ENCODE measurements at regions not wholly inside any gene's neighbourhood (a gene's known extent, or its start where the extent isn't known, plus 50 kb on each side); places are given as distances from the start of the nearest gene placed in this dataset.

- no peak for TF ChIP-seq EP300 (IDR thresholded peaks at IDR 0.05)
- TF ChIP-seq CTCF (IDR thresholded peaks at IDR 0.05), result no peak
- no peak for TF ChIP-seq POLR2A (IDR thresholded peaks at IDR 0.05; ENCODE audit: low read depth)
- TF ChIP-seq POLR2AphosphoS5 (IDR thresholded peaks at IDR 0.05), result no peak
These were observed 127.8 kb downstream of the PCDH7 start for GRCh38 chr4:30847958-30848357.
